GM23248 (cell line): ENCODE measurements at regions not wholly inside any gene's neighbourhood (a gene's known extent, or its start where the extent isn't known, plus 50 kb on each side); places are given as distances from the start of the nearest gene placed in this dataset.
A peak's percentile ranks its signal among the peaks of the same experiment; 100 is the strongest.

Experiments
- DNase-seq: peaks from one replicate; pipeline ENCODE4 v3.0.0-alpha.2; 2015
- H2AFZ ChIP-seq: fragments of 200-600 bp; sonication (generic); 2 replicates; pipeline ENCODE4 v1.6.1; 2016; ENCODE audit warnings: antibody characterized with exemption
- H3F3A ChIP-seq: fragments of 200-600 bp; sonication (generic); 2 replicates; pipeline ENCODE4 v1.6.1; 2016; ENCODE audit warnings: mild to moderate bottlenecking, antibody characterized with exemption, mixed run types; ENCODE audit not compliant: insufficient read depth
- H3K27ac ChIP-seq: fragments of 200-600 bp; sonication (generic); 2 replicates; pipeline ENCODE4 v1.5.1; 2016; ENCODE audit warnings: mild to moderate bottlenecking
- H3K27me3 ChIP-seq: fragments of 200-600 bp; sonication (generic); replicated peaks from 2 replicates; pipeline ENCODE4 v1.6.1; 2016; ENCODE audit warnings: mild to moderate bottlenecking; ENCODE audit not compliant: insufficient read depth
- H3K36me3 ChIP-seq: fragments of 200-600 bp; sonication (generic); 2 replicates; pipeline ENCODE4 v1.6.1; 2016; ENCODE audit warnings: low read depth, mild to moderate bottlenecking
- H3K4me1 ChIP-seq: fragments of 200-600 bp; sonication (generic); 2 replicates; pipeline ENCODE4 v1.6.1; 2016; ENCODE audit warnings: mild to moderate bottlenecking; ENCODE audit not compliant: insufficient read depth
- H3K4me2 ChIP-seq: fragments of 200-600 bp; sonication (generic); one replicate; pipeline ENCODE4 v1.6.1; 2016; ENCODE audit warnings: mild to moderate bottlenecking; ENCODE audit not compliant: unreplicated experiment
- H3K4me3 ChIP-seq: fragments of 200-600 bp; sonication (generic); 2 replicates; pipeline ENCODE4 v1.5.1; 2016; ENCODE audit warnings: mild to moderate bottlenecking
- H3K79me2 ChIP-seq: fragments of 200-600 bp; sonication (generic); 2 replicates; pipeline ENCODE4 v1.6.1; 2016; ENCODE audit warnings: mild to moderate bottlenecking; ENCODE audit not compliant: insufficient read depth
- H3K9ac ChIP-seq: fragments of 200-600 bp; sonication (generic); 2 replicates; pipeline ENCODE4 v1.6.1; 2016; ENCODE audit warnings: mild to moderate bottlenecking
- H3K9me2 ChIP-seq: fragments of 200-600 bp; sonication (generic); 2 replicates; pipeline ENCODE4 v1.6.1; 2016; ENCODE audit warnings: mixed run types, mild to moderate bottlenecking, moderate library complexity; ENCODE audit not compliant: insufficient read depth
- H3K9me3 ChIP-seq: fragments of 200-600 bp; sonication (generic); one replicate; pipeline ENCODE4 v1.6.1; 2017; ENCODE audit warnings: low read depth
- H4K20me1 ChIP-seq: fragments of 200-600 bp; sonication (generic); 2 replicates; pipeline ENCODE4 v1.6.0; 2016; ENCODE audit not compliant: insufficient read depth
- EZH2 ChIP-seq: fragments of 200-600 bp; sonication (generic); IDR thresholded peaks from 2 replicates; pipeline ENCODE4 v1.6.1; 2018; ENCODE audit warnings: antibody characterized with exemption, mild to moderate bottlenecking; ENCODE audit not compliant: insufficient read depth, poor library complexity, severe bottlenecking
- EZH2phosphoT487 ChIP-seq: fragments of 200-600 bp; sonication (generic); IDR thresholded peaks from 2 replicates; pipeline ENCODE4 v1.6.1; 2018; ENCODE audit warnings: antibody characterized with exemption, moderate library complexity, mild to moderate bottlenecking, low read depth; ENCODE audit not compliant: insufficient read depth
- WGBS, 2 experiments: methylation state at CpG; one replicate each; pipeline ENCODE4 v1.1.6; 2015 to 2017; ENCODE audit warnings: low lambda C conversion rate in 2 of 2, low coverage in 1 of 2; ENCODE audit errors: missing lambda C conversion rate in 2 of 2; 5-methylcytosine and 5-hydroxymethylcytosine counted together
- in situ Hi-C: fragments of 300-500 bp; cut with MboI; formaldehyde crosslinking; loops from 2 replicates; pipeline ENCODE4 v1.15.0; 2020

GRCh38 chr12:68479261-68479895 is 131.3 kb upstream of the RAP1B start:
- H3K4me2 ChIP-seq = peak overlapping the region; percentile 32
- H3K4me1 ChIP-seq = peaks cover 30% of the 10 kb centered on the region
- H3K27me3 ChIP-seq = no peaks in the 10 kb centered on the region
- peak overlapping the region; percentile 32 for H3K9ac ChIP-seq
- in situ Hi-C loops = no loop called here
- WGBS, 2 experiments = 11 to 13% methylated on average over 4 of the region's 4 CpGs
- no peak overlapping the region for H3K4me3 ChIP-seq
- H4K20me1 ChIP-seq = no peaks in the 10 kb centered on the region
- no peaks in the 10 kb centered on the region for H3K79me2 ChIP-seq
- peak overlapping the region; percentile 60 for H3K27ac ChIP-seq
- peaks cover 16% of the 10 kb centered on the region for H3F3A ChIP-seq
- H3K36me3 ChIP-seq = no peaks in the 10 kb centered on the region
- H3K9me2 ChIP-seq = no peaks in the 10 kb centered on the region
- no peaks in the 10 kb centered on the region for H3K9me3 ChIP-seq
- no peak for DNase-seq
- peak overlapping the region; percentile 34 for H2AFZ ChIP-seq
- no peak for TF ChIP-seq EZH2
- TF ChIP-seq EZH2phosphoT487 = no peak

GRCh38 chr12:68479896-68480291 is 130.8 kb upstream of the RAP1B start:
- in situ Hi-C loops = no loop called here
- no peak for TF ChIP-seq EZH2phosphoT487
- TF ChIP-seq EZH2 = no peak
- Histone ChIP-seq H3K9me2 (no peaks in the 10 kb centered on the region), H3K27me3 (no peaks in the 10 kb centered on the region), H3K27ac (peak overlapping the region; percentile 60), H3K79me2 (no peaks in the 10 kb centered on the region), H3K4me1 (peaks cover 30% of the 10 kb centered on the region), H3K9ac (peak overlapping the region; percentile 32; the same call in 1 of the 2 replicates), H3K9me3 (no peaks in the 10 kb centered on the region), H3K4me2 (no peak overlapping the region), H3K36me3 (no peaks in the 10 kb centered on the region), H3K4me3 (no peak overlapping the region), H4K20me1 (no peaks in the 10 kb centered on the region), H3F3A (peaks cover 16% of the 10 kb centered on the region), H2AFZ (no peak overlapping the region)
- peak; percentile 63 for DNase-seq
- 10 to 21% methylated on average over 2 of the region's 2 CpGs for WGBS, 2 experiments

GRCh38 chr12:68480526-68480925 is 130.2 kb upstream of the RAP1B start:
- Histone ChIP-seq H3K4me2 (no peak overlapping the region), H3K4me1 (peaks cover 30% of the 10 kb centered on the region), H3K27me3 (no peaks in the 10 kb centered on the region), H3K36me3 (no peaks in the 10 kb centered on the region), H3F3A (peaks cover 16% of the 10 kb centered on the region), H2AFZ (no peak overlapping the region), H4K20me1 (no peaks in the 10 kb centered on the region), H3K4me3 (no peak overlapping the region), H3K9me2 (no peaks in the 10 kb centered on the region), H3K79me2 (no peaks in the 10 kb centered on the region), H3K27ac (peak overlapping the region; percentile 60), H3K9me3 (no peaks in the 10 kb centered on the region), H3K9ac (no peak overlapping the region)
- no peak for DNase-seq
- in situ Hi-C loops = no loop called here
- TF ChIP-seq EZH2phosphoT487 (no peak), EZH2 (no peak)

- Histone ChIP-seq H3K79me2 (no peaks in the 10 kb centered on the region), H3K27ac (no peak overlapping the region), H3K36me3 (no peaks in the 10 kb centered on the region), H4K20me1 (no peaks in the 10 kb centered on the region), H3K9me3 (no peaks in the 10 kb centered on the region), H3K27me3 (no peaks in the 10 kb centered on the region), H3F3A (peaks cover 16% of the 10 kb centered on the region), H2AFZ (0 out of 2 replicates have a peak overlapping the region, but pooled peaks have one; percentile 14), H3K9me2 (no peaks in the 10 kb centered on the region), H3K9ac (no peak overlapping the region), H3K4me3 (no peak overlapping the region), H3K4me1 (peaks cover 30% of the 10 kb centered on the region), H3K4me2 (no peak overlapping the region)
- TF ChIP-seq EZH2 (no peak), EZH2phosphoT487 (no peak)
- WGBS, 2 experiments = 32 to 33% methylated on average over 7 of the region's 7 CpGs
- DNase-seq = peak; percentile 18
- in situ Hi-C loops = no loop called here
Measured at GRCh38 chr12:68481181-68481941, 129.3 kb upstream of the RAP1B start.
